Activated CD8-positive, alpha-beta T cell treated with anti-CD3 and anti-CD28 coated beads for 36 hours (primary cell): ENCODE measurements at regions not wholly inside any gene's neighbourhood (a gene's known extent, or its start where the extent isn't known, plus 50 kb on each side); places are given as distances from the start of the nearest gene placed in this dataset.
"Not testable (repeated sequence)": the region's sequence is repeated elsewhere in the genome, so short reads cannot be mapped to it uniquely, and the experiment has no call there.

Experiments
- ATAC-seq: fragments of 200-7000 bp; cut with Tn5 transposase; one replicate; pipeline ENCODE4 v1.10.0; 2021; ENCODE audit warnings: mild to moderate bottlenecking, moderate library complexity
- CTCF ChIA-PET: fragments of 350-600 bp; sonication (Branson Sonifier 250); formaldehyde crosslinking; loops from one replicate; lab custom pipeline; 2021; ENCODE audit warnings: antibody characterized with exemption; lab: Charles Lee
- POLR2A ChIA-PET: fragments of 350-600 bp; sonication (Branson Sonifier 250); formaldehyde crosslinking; loops from one replicate; lab custom pipeline; 2021; ENCODE audit warnings: antibody characterized with exemption; lab: Charles Lee
- DNase-seq: peaks from one replicate; pipeline ENCODE4 v3.0.0-alpha.2; 2020
- H3K27ac Mint-ChIP-seq: one replicate; pipeline ENCODE4 v1.8.0; 2021; ENCODE audit warnings: mild to moderate bottlenecking, mixed read lengths
- H3K27me3 Mint-ChIP-seq: one replicate; pipeline ENCODE4 v1.8.0; 2021; ENCODE audit warnings: mixed read lengths
- H3K36me3 Mint-ChIP-seq: one replicate; pipeline ENCODE4 v1.8.0; 2021; ENCODE audit warnings: low read depth, mixed read lengths
- H3K4me1 Mint-ChIP-seq: one replicate; pipeline ENCODE4 v1.8.0; 2021; ENCODE audit warnings: low read depth, mixed read lengths
- H3K4me3 Mint-ChIP-seq: one replicate; pipeline ENCODE4 v1.8.0; 2021; ENCODE audit warnings: mild to moderate bottlenecking, moderate library complexity, mixed read lengths
- H3K9me3 Mint-ChIP-seq: one replicate; pipeline ENCODE4 v1.8.0; 2021; ENCODE audit warnings: mixed read lengths
- intact Hi-C: fragments of 100-400 bp; cut with micrococcal nuclease; formaldehyde crosslinking; loops from one replicate; pipeline ENCODE4 v1.10.0; 2022
- TF ChIP-seq, protein P1 (sequence below): fragments of 200-600 bp; IDR thresholded peaks from one replicate; pipeline ENCODE4 v1.8.0; 2022; ENCODE audit warnings: antibody characterized with exemption, mild to moderate bottlenecking

DNA sequence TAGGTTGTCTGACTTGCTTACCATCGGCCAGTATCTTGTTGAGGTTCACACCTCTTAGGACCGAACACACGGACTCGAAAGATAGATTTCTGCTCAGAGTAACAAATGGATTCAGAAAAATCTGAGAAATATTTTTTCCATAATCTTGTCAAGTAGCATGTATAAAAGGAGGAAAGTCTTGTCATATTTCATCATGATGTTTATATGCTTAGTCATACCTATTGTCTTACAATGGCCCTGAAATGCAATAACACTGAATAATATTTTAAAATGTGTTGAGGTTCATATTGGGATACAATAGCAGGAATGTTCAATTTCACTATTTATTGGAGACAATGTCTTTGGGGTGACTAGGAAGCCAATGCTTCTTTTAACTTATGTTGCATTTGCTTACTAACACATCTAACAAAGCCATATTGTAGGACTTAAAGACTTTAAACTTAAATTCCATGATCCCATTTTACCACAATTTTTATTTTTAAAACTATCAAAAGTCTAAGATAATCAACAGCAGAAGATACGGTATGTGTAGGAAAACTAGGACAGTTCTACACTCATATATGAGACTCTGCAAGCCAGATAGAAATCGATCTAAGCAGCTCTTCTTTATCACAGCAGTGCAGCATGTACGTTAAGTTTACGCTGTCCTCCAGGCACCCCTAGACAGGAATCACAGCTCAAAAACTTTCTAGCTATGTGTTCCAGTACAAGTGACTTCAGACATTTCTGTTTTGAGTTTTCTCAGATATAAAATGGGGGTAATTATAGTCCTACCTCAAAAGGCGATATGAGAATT lies 135.7 kb upstream of the CAV2 start:
- POLR2A ChIA-PET: no interaction called here
- ATAC-seq: no peak
- Mint-ChIP-seq H3K27ac (no peak overlapping the region), H3K27me3 (peaks cover 13% of the 10 kb centered on the region), H3K4me1 (no peaks in the 10 kb centered on the region), H3K9me3 (no peaks in the 10 kb centered on the region), H3K4me3 (no peak overlapping the region), H3K36me3 (no peaks in the 10 kb centered on the region)
- TF ChIP-seq, protein P1, sequence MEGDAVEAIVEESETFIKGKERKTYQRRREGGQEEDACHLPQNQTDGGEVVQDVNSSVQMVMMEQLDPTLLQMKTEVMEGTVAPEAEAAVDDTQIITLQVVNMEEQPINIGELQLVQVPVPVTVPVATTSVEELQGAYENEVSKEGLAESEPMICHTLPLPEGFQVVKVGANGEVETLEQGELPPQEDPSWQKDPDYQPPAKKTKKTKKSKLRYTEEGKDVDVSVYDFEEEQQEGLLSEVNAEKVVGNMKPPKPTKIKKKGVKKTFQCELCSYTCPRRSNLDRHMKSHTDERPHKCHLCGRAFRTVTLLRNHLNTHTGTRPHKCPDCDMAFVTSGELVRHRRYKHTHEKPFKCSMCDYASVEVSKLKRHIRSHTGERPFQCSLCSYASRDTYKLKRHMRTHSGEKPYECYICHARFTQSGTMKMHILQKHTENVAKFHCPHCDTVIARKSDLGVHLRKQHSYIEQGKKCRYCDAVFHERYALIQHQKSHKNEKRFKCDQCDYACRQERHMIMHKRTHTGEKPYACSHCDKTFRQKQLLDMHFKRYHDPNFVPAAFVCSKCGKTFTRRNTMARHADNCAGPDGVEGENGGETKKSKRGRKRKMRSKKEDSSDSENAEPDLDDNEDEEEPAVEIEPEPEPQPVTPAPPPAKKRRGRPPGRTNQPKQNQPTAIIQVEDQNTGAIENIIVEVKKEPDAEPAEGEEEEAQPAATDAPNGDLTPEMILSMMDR: no peak
- intact Hi-C loops: no loop called here
- no peak for DNase-seq
- CTCF ChIA-PET: interaction anchor here (1.0 kb wide), 1 partner anchor 23 kb away, joined by 3 read pairs; no protein-coding TSS in a partner anchor

GRCh38 chr7:116364469-116364868 lies 135.1 kb upstream of the CAV2 start:
- TF ChIP-seq, protein P1: no peak
- intact Hi-C loops: no loop called here
- H3K9me3 Mint-ChIP-seq: no peaks in the 10 kb centered on the region
- POLR2A ChIA-PET: no interaction called here
- H3K36me3 Mint-ChIP-seq: no peaks in the 10 kb centered on the region
- H3K27ac Mint-ChIP-seq: no peak overlapping the region
- peaks cover 13% of the 10 kb centered on the region for H3K27me3 Mint-ChIP-seq
- CTCF ChIA-PET: interaction anchor here (1.0 kb wide), 1 partner anchor 24 kb away, joined by 3 read pairs; no protein-coding TSS in a partner anchor
- no peaks in the 10 kb centered on the region for H3K4me1 Mint-ChIP-seq
- DNase-seq (no peak), ATAC-seq (no peak)
- H3K4me3 Mint-ChIP-seq: no peak overlapping the region

- Mint-ChIP-seq H3K4me3 (no peak overlapping the region), H3K9me3 (no peaks in the 10 kb centered on the region), H3K27me3 (peaks cover 15% of the 10 kb centered on the region), H3K36me3 (no peaks in the 10 kb centered on the region), H3K4me1 (no peaks in the 10 kb centered on the region), H3K27ac (no peak overlapping the region)
- DNase-seq (no peak), ATAC-seq (no peak)
- CTCF ChIA-PET: no interaction called here
- TF ChIP-seq, protein P1: no peak
- intact Hi-C loops: no loop called here
- POLR2A ChIA-PET: no interaction called here
Measured at GRCh38 chr7:116365797-116366196, 133.7 kb upstream of the CAV2 start.

GRCh38 chr7:116367171-116367813 lies 132.2 kb upstream of the CAV2 start:
- intact Hi-C loops: no loop called here
- Mint-ChIP-seq H3K9me3 (no peaks in the 10 kb centered on the region), H3K27ac (no peak overlapping the region), H3K4me3 (no peak overlapping the region), H3K36me3 (no peaks in the 10 kb centered on the region), H3K27me3 (peaks cover 14% of the 10 kb centered on the region), H3K4me1 (no peaks in the 10 kb centered on the region)
- ATAC-seq: no peak
- no peak for DNase-seq
- TF ChIP-seq, protein P1: no peak
- POLR2A ChIA-PET: no interaction called here
- CTCF ChIA-PET: no interaction called here

DNA sequence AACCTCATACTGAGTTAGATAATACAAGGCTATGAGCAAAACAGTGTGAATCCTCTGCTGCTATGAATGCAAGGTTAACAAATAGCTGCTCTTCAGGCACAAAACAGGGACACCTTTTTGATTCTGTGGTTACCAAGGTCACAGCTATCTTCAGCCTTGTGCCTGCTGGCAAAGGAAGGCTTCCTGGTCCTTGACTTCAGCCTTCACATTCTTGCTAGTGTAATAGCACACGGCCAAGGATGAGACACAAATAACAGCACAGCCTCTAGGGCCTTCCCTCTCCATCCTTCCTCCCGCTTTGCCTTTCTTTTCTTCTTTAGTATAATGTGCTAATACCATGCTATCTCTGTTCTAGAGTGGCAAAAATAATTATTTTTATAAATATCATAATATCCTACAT lies 130.6 kb upstream of the CAV2 start:
- H3K27me3 Mint-ChIP-seq: peaks cover 11% of the 10 kb centered on the region
- POLR2A ChIA-PET: no interaction called here
- H3K9me3 Mint-ChIP-seq: no peaks in the 10 kb centered on the region
- no peak overlapping the region for H3K27ac Mint-ChIP-seq
- no peaks in the 10 kb centered on the region for H3K4me1 Mint-ChIP-seq
- DNase-seq: no peak
- H3K4me3 Mint-ChIP-seq: no peak overlapping the region
- TF ChIP-seq, protein P1: no peak
- no peak for ATAC-seq
- H3K36me3 Mint-ChIP-seq: no peaks in the 10 kb centered on the region
- intact Hi-C loops: no loop called here
- CTCF ChIA-PET: no interaction called here

DNA sequence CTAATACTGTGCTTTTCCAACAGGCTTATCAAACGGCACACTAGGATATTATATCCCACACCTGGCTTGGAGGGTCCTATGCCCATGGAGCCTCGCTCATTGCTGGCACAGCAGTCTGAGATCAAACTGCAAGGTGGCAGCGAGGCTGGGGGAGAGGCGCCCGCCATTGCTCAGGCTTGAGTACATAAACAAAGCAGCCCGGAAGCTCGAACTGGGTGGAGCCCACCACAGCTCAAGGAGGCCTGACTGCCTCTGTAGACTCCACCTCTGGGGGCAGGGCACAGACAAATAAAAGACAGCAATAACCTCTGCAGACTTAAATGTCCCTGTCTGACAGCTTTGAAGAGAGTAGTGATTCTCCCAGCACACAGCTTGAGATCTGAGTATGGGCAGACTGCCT lies 128.0 kb upstream of the CAV2 start:
- CTCF ChIA-PET, intact Hi-C loops, H3K9me3 Mint-ChIP-seq, ATAC-seq, H3K36me3 Mint-ChIP-seq, POLR2A ChIA-PET, H3K27ac Mint-ChIP-seq, DNase-seq, H3K4me1 Mint-ChIP-seq, H3K4me3 Mint-ChIP-seq: not testable (repeated sequence)
- H3K27me3 Mint-ChIP-seq: peaks cover 11% of the 10 kb centered on the region

DNA sequence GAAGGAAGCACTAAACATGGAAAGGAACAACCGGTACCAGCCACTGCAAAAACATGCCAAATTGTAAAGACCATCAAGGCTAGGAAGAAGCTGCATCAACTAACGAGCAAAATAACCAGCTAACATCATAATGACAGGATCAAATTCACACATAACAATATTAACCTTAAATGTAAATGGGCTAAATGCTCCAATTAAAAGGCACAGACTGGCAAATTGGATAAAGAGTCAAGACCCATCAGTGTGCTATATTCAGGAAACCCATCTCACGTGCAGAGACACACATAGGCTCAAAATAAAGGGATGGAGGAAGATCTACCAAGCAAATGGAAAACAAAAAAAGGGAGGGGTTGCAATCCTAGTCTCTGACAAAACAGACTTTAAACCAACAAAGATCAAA lies 126.3 kb upstream of the CAV2 start:
- intact Hi-C loops, ATAC-seq, H3K27me3 Mint-ChIP-seq, H3K4me3 Mint-ChIP-seq, POLR2A ChIA-PET, DNase-seq, H3K27ac Mint-ChIP-seq, H3K9me3 Mint-ChIP-seq, H3K4me1 Mint-ChIP-seq, CTCF ChIA-PET, H3K36me3 Mint-ChIP-seq: not testable (repeated sequence)
